H1 (cell line): ENCODE measurements at regions not wholly inside any gene's neighbourhood (a gene's known extent, or its start where the extent isn't known, plus 50 kb on each side); places are given as distances from the start of the nearest gene placed in this dataset.

Source experiments
- CTCF ChIA-PET: fragments of 300-600 bp; sonication (Branson Sonifier 250); formaldehyde crosslinking; loops from one replicate; lab custom pipeline; 2021; ENCODE audit not compliant: partially characterized antibody; lab: Charles Lee
- POLR2A ChIA-PET: fragments of 300-600 bp; sonication (Branson Sonifier 250); formaldehyde crosslinking; loops from one replicate; lab custom pipeline; 2021; ENCODE audit warnings: inconsistent platforms; ENCODE audit not compliant: partially characterized antibody; lab: Charles Lee
- DNase-seq, 2 experiments: peaks; one replicate each; pipeline versions ENCODE4 v3.0.0 to v3.0.0-alpha.2; 2010 to 2022; ENCODE audit warnings: low spot score in 2 of 2, low read depth in 1 of 2, mixed read lengths in 1 of 2
- FAIRE-seq: peaks from 2 replicates; lab custom pipeline; 2011; peaks lifted over from hg19 to GRCh38; lab: Jason Lieb, UNC
- H2AFZ ChIP-seq: 2 replicates; pipeline ENCODE4 v1.8.1; 2012; ENCODE audit warnings: low read length, inconsistent platforms
- H2AK5ac ChIP-seq: 2 replicates; pipeline ENCODE4 v1.6.1; 2013; ENCODE audit warnings: low read depth, low read length
- H2BK120ac ChIP-seq: replicated peaks from 2 replicates; pipeline ENCODE3; 2013; ENCODE audit warnings: low read depth, low read length, inconsistent platforms
- H2BK12ac ChIP-seq: 2 replicates; pipeline ENCODE4 v1.6.1; 2013; ENCODE audit warnings: low read depth, low read length
- H2BK15ac ChIP-seq: 2 replicates; pipeline ENCODE4 v1.6.1; 2013; ENCODE audit warnings: low read length
- H2BK20ac ChIP-seq: 2 replicates; pipeline ENCODE4 v1.6.1; 2013; ENCODE audit warnings: low read length
- H2BK5ac ChIP-seq: 2 replicates; pipeline ENCODE4 v1.6.1; 2013; ENCODE audit warnings: low read depth, low read length
- H3K14ac ChIP-seq: 2 replicates; pipeline ENCODE4 v1.6.1; 2013; ENCODE audit warnings: inconsistent platforms; ENCODE audit not compliant: insufficient read length
- H3K18ac ChIP-seq: 2 replicates; pipeline ENCODE4 v1.6.1; 2013; ENCODE audit warnings: low read length; ENCODE audit errors: extremely low read depth
- H3K23ac ChIP-seq: 2 replicates; pipeline ENCODE4 v1.6.1; 2013; ENCODE audit warnings: inconsistent platforms; ENCODE audit not compliant: insufficient read length
- H3K23me2 ChIP-seq: 2 replicates; pipeline ENCODE4 v1.6.1; 2013; ENCODE audit warnings: low read depth, low read length
- H3K27ac ChIP-seq: 2 replicates; pipeline ENCODE4 v1.6.1; 2011; ENCODE audit warnings: low read depth, low read length, inconsistent platforms
- H3K27me3 ChIP-seq, 4 experiments: replicated peaks in 1 of 4; 1 replicate in 1 of 4; 2 replicates in 3 of 4; pipeline versions ENCODE4 v1.6.1 to v1.8.1; 2011 to 2013; ENCODE audit warnings: low read length in 3 of 4, mild to moderate bottlenecking in 3 of 4, inconsistent platforms in 2 of 4, mixed read lengths in 2 of 4, moderate library complexity in 1 of 4; ENCODE audit not compliant: control insufficient read depth in 3 of 4, insufficient read depth in 3 of 4; ENCODE audit errors: extremely low read depth in 1 of 4
- H3K36me3 ChIP-seq, 4 experiments: 2 replicates each; pipeline versions ENCODE4 v1.6.1 to v1.8.1; 2011 to 2013; ENCODE audit warnings: mild to moderate bottlenecking in 4 of 4, low read length in 3 of 4, moderate library complexity in 2 of 4, control low read depth in 1 of 4, inconsistent platforms in 1 of 4; ENCODE audit not compliant: insufficient read depth in 4 of 4, control insufficient read depth in 2 of 4
- H3K4ac ChIP-seq: replicated peaks from 2 replicates; pipeline ENCODE3; 2013; ENCODE audit warnings: low read length, low read depth, mixed read lengths, inconsistent platforms; ENCODE audit not compliant: insufficient read length
- H3K4me1 ChIP-seq, 4 experiments: replicated peaks in 1 of 4; 1 replicate in 1 of 4; 2 replicates in 3 of 4; pipeline versions ENCODE4 v1.6.1 to v1.8.1; 2011 to 2013; ENCODE audit warnings: low read length in 3 of 4, inconsistent platforms in 2 of 4, mixed read lengths in 1 of 4; ENCODE audit not compliant: insufficient read depth in 4 of 4, control insufficient read depth in 3 of 4
- H3K4me2 ChIP-seq, 2 experiments: 2 replicates each; pipeline versions ENCODE4 v1.6.1 to v1.8.1; 2011 to 2013; ENCODE audit warnings: low read depth in 2 of 2, low read length in 2 of 2, control low read depth in 1 of 2, inconsistent platforms in 1 of 2, mild to moderate bottlenecking in 1 of 2; ENCODE audit not compliant: insufficient read depth in 1 of 2
- H3K4me3 ChIP-seq, 4 experiments: fragments of 200-600, 300-600 bp in 1 of 4; sonication (generic), shearing (Covaris generic), sonication (Bioruptor Twin) in 1 of 4; 2 replicates each; pipeline versions ENCODE4 v1.5.1 to v1.8.1; 2011 to 2016; ENCODE audit warnings: low read length in 4 of 4, low read depth in 3 of 4, control low read depth in 2 of 4, inconsistent platforms in 2 of 4, mild to moderate bottlenecking in 2 of 4, mixed read lengths in 1 of 4, moderate library complexity in 1 of 4; ENCODE audit not compliant: insufficient read depth in 2 of 4; ENCODE audit errors: extremely low read depth in 1 of 4
- H3K56ac ChIP-seq: replicated peaks from 2 replicates; pipeline ENCODE3; 2013; ENCODE audit warnings: low read depth, mild to moderate bottlenecking, mixed read lengths, low read length, inconsistent platforms; ENCODE audit not compliant: insufficient read length
- H3K79me1 ChIP-seq: 2 replicates; pipeline ENCODE4 v1.6.1; 2013; ENCODE audit warnings: low read depth, low read length, control low read depth
- H3K79me2 ChIP-seq, 2 experiments: 2 replicates each; pipeline versions ENCODE4 v1.6.1 to v1.8.1; 2012 to 2013; ENCODE audit warnings: low read length in 2 of 2, mild to moderate bottlenecking in 2 of 2, inconsistent platforms in 1 of 2; ENCODE audit not compliant: insufficient read depth in 2 of 2, control insufficient read depth in 1 of 2
- H3K9ac ChIP-seq, 4 experiments: replicated peaks in 1 of 4; 1 replicate in 1 of 4; 2 replicates in 3 of 4; pipeline versions ENCODE4 v1.6.1 to v1.8.1; 2011 to 2013; ENCODE audit warnings: low read depth in 3 of 4, low read length in 3 of 4, control low read depth in 2 of 4, mild to moderate bottlenecking in 2 of 4, moderate library complexity in 2 of 4, inconsistent platforms in 1 of 4; ENCODE audit errors: extremely low read depth in 1 of 4
- H3K9me3 ChIP-seq, 2 experiments: 2 replicates each; pipeline versions ENCODE4 v1.6.1 to v1.8.1; 2012 to 2013; ENCODE audit warnings: mild to moderate bottlenecking in 2 of 2, moderate library complexity in 2 of 2, control low read depth in 1 of 2, inconsistent platforms in 1 of 2, low read depth in 1 of 2, low read length in 1 of 2, mixed read lengths in 1 of 2; ENCODE audit not compliant: insufficient read depth in 2 of 2
- H4K20me1 ChIP-seq, 2 experiments: replicated peaks in 1 of 2; 2 replicates each; pipeline versions ENCODE3 to v1.8.1; 2011 to 2013; ENCODE audit warnings: inconsistent platforms in 2 of 2, low read length in 2 of 2, mild to moderate bottlenecking in 1 of 2; ENCODE audit not compliant: insufficient read depth in 2 of 2, control insufficient read depth in 1 of 2
- H4K5ac ChIP-seq: 2 replicates; pipeline ENCODE4 v1.6.1; 2013; ENCODE audit warnings: low read length, low read depth, mixed read lengths, inconsistent platforms; ENCODE audit not compliant: insufficient read length
- H4K8ac ChIP-seq: 2 replicates; pipeline ENCODE4 v1.8.0; 2013; ENCODE audit warnings: mild to moderate bottlenecking, moderate library complexity, low read length, inconsistent platforms; ENCODE audit not compliant: insufficient read depth; ENCODE audit errors: extremely low read depth
- H4K91ac ChIP-seq: replicated peaks from 2 replicates; pipeline ENCODE3; 2013; ENCODE audit warnings: low read length, mixed read lengths, inconsistent platforms; ENCODE audit not compliant: insufficient read length
- ASH2L ChIP-seq: fragments of 200-600, 300-600 bp; sonication (generic); IDR thresholded peaks from one replicate; pipeline ENCODE4 v1.7.1; 2017; ENCODE audit warnings: low read length
- CBX8 ChIP-seq: fragments of 300-800, 300-1000 bp; sonication (generic); IDR thresholded peaks from 2 replicates; pipeline ENCODE4 v1.7.1; 2016; ENCODE audit warnings: low read depth, low read length, borderline replicate concordance
- CEBPB ChIP-seq: IDR thresholded peaks from 2 replicates; pipeline ENCODE4 v1.6.1; 2012; ENCODE audit warnings: low read depth, low read length
- CTBP2 ChIP-seq: IDR thresholded peaks from 2 replicates; pipeline ENCODE4 v1.7.0; 2011; ENCODE audit warnings: borderline replicate concordance, mild to moderate bottlenecking, moderate library complexity, mixed read lengths, low read length; ENCODE audit not compliant: insufficient read depth, insufficient read length
- NANOG ChIP-seq: IDR thresholded peaks from 2 replicates; pipeline ENCODE4 v1.6.1; 2011; ENCODE audit warnings: low read length, low read depth, mild to moderate bottlenecking, inconsistent platforms; ENCODE audit not compliant: insufficient read depth, poor library complexity, severe bottlenecking
- SRF ChIP-seq: IDR thresholded peaks from 2 replicates; pipeline ENCODE4 v1.6.1; 2011; ENCODE audit warnings: mild to moderate bottlenecking, low read depth, low read length, moderate library complexity
- SUZ12 ChIP-seq: fragments of 200-600 bp; sonication (generic); IDR thresholded peaks from 2 replicates; pipeline ENCODE4 v1.6.1; 2012; ENCODE audit warnings: mild to moderate bottlenecking, inconsistent platforms, low read length, moderate library complexity, mixed read lengths
- TEAD4 ChIP-seq: IDR thresholded peaks from 2 replicates; pipeline ENCODE4 v1.6.1; 2012; ENCODE audit warnings: low read depth, low read length, inconsistent platforms, mixed read lengths
- WGBS, 2 experiments: shearing (Covaris generic) in 1 of 2; methylation state at CpG; one replicate each; pipeline versions ENCODE4 v1.1.6 to v1.1.7; 2013 to 2015; ENCODE audit warnings: low lambda C conversion rate in 2 of 2, mixed read lengths in 2 of 2, inconsistent platforms in 1 of 2, low coverage in 1 of 2, missing lambda C conversion rate in 1 of 2; ENCODE audit not compliant: insufficient replicate concordance in 2 of 2, insufficient coverage in 1 of 2, insufficient read length in 1 of 2; ENCODE audit errors: extremely low coverage in 1 of 2, missing lambda C conversion rate in 1 of 2; 5-methylcytosine and 5-hydroxymethylcytosine counted together
- TF ChIP-seq, protein P1 (sequence below): IDR thresholded peaks from 2 replicates; pipeline ENCODE4 v1.6.1; 2012; ENCODE audit warnings: low read length, inconsistent platforms

DNA sequence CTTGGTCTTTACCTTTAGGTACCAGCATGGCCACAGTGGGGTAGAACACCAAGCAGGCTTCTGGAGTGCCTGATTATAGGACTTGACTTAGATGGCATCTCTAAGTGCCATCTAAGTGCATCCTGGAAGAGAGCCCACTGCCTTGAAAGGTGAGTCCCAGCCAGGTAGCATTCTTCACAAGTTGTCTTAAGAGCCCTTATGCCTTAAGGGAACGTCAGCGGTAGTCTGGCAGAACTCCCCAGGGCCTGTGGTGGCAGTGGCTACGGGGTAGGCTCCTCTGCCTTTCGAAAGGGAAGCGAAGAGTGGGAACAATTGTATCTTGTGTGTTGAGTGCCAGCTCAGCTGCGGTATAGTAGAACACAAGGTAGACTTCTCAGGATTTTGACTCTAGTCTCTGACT, 549.0 kb downstream of the HS3ST4 start:
- Histone ChIP-seq H4K91ac (no peak overlapping the region), H3K9me3 (0 out of 4 replicates have a peak, but pooled peaks cover 0 to 6% of the 10 kb centered on the region in 2 experiments), H2BK120ac (no peak overlapping the region), H3K4me1 (peaks cover 0 to 4% (median 0%) of the 10 kb centered on the region in 4 experiments; a peak in 2 of 7 replicates), H2AFZ (no peak overlapping the region), H2AK5ac (no peak overlapping the region), H4K8ac (no peak overlapping the region), H4K20me1 (no peaks in the 10 kb centered on the region), H3K18ac (no peak overlapping the region), H3K79me2 (no peaks in the 10 kb centered on the region), H3K4ac (no peak overlapping the region), H2BK5ac (no peak overlapping the region), H3K23me2 (no peaks in the 10 kb centered on the region)
- DNase-seq, result no peak
- no peak for FAIRE-seq
- POLR2A ChIA-PET, result no interaction called here
- TF ChIP-seq NANOG, result no peak
- TF ChIP-seq, protein P1, sequence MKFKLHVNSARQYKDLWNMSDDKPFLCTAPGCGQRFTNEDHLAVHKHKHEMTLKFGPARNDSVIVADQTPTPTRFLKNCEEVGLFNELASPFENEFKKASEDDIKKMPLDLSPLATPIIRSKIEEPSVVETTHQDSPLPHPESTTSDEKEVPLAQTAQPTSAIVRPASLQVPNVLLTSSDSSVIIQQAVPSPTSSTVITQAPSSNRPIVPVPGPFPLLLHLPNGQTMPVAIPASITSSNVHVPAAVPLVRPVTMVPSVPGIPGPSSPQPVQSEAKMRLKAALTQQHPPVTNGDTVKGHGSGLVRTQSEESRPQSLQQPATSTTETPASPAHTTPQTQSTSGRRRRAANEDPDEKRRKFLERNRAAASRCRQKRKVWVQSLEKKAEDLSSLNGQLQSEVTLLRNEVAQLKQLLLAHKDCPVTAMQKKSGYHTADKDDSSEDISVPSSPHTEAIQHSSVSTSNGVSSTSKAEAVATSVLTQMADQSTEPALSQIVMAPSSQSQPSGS, result no peak
- no peak for TF ChIP-seq SUZ12
- TF ChIP-seq TEAD4, result no peak
- no peak for TF ChIP-seq CTBP2
- no peak for TF ChIP-seq ASH2L
- no peak for TF ChIP-seq CEBPB
- TF ChIP-seq SRF, result no peak
- no peak for TF ChIP-seq CBX8
- TF ChIP-seq, all 59 proteins: peak for 0
- WGBS, 2 experiments, result 94% methylated on average over 6 of the region's 6 CpGs; no CpG with 5 or more reads in 1 of the 2 experiments
- H3K4me3 ChIP-seq, result no peak overlapping the region
- H3K4me2 ChIP-seq, result no peak overlapping the region
- H2BK20ac ChIP-seq, result no peak overlapping the region
- H3K9ac ChIP-seq, result no peak overlapping the region; a peak in 1 of 7 replicates
- H3K56ac ChIP-seq, result no peak overlapping the region
- H3K27ac ChIP-seq, result no peak overlapping the region
- no peaks in the 10 kb centered on the region for H3K27me3 ChIP-seq
- no peak overlapping the region for H3K14ac ChIP-seq
- no peak overlapping the region for H4K5ac ChIP-seq
- H2BK15ac ChIP-seq, result 0 out of 2 replicates have a peak overlapping the region, but pooled peaks have one; percentile 61
- H3K36me3 ChIP-seq, result no peaks in the 10 kb centered on the region
- H3K79me1 ChIP-seq, result no peaks in the 10 kb centered on the region
- no peak overlapping the region for H3K23ac ChIP-seq
- CTCF ChIA-PET, result interaction anchor here (2.2 kb wide), 1 partner anchor 10 kb away, joined by 4 read pairs; no protein-coding TSS in a partner anchor
- peak overlapping the region; percentile 18; the same call in 1 of the 2 replicates for H2BK12ac ChIP-seq
